ENCODE measurements at regions not wholly inside any gene's neighbourhood (a gene's known extent, or its start where the extent isn't known, plus 50 kb on each side); places are given as distances from the start of the nearest gene placed in this dataset.
"Not testable (repeated sequence)": the region's sequence is repeated elsewhere in the genome, so short reads cannot be mapped to it uniquely, and the experiment has no call there.

GRCh38 chr11:134497586-134497985 lies 85.5 kb upstream of the B3GAT1 start:
- Histone ChIP-seq H3K4me1 (peaks cover 0 to 11% (median 8%) of the 10 kb centered on the region in 4 donors), H3K36me3 (no peaks in the 10 kb centered on the region), H3K27ac (peak overlapping the region; percentile 50 to 78 (median 70)), H3K27me3 (no peaks in the 10 kb centered on the region), H3K4me3 (no peak overlapping the region), H3K9me3 (peaks cover 0 to 6% of the 10 kb centered on the region in 2 donors)
- 14 to 40% methylated on average over 1 to 5 of the region's 5 CpGs for WGBS, 2 donors (ENCODE audit: low coverage in 1 of 2)
- intact Hi-C loops (cut with DNase I; ENCODE audit: low total_unique reads), result no loop called here
- TF ChIP-seq POLR2AphosphoS5 (IDR thresholded peaks at IDR 0.05) (peak in 2 of 3 donors; percentile 27 to 37), CTCF (IDR thresholded peaks at IDR 0.05) (no peak), POLR2A (IDR thresholded peaks at IDR 0.05) (peak; percentile 12), EP300 (IDR thresholded peaks at IDR 0.05; ENCODE audit: low read depth) (no peak)
- in situ Hi-C loops (cut with MboI; ENCODE audit: low pct_ligation_motif_present in 1 of 4, low pct_unique_long_range_greater_than_20kb in 1 of 4, low sequenced_read_pairs in 3 of 4), result loop anchor here in 1 of 4 donors (25.0 kb wide), 1 partner anchor 90 kb away; no protein-coding TSS in a partner anchor
- DNase-seq, result peak; percentile 77

- H3K4me1 ChIP-seq, result peaks cover 0 to 11% (median 8%) of the 10 kb centered on the region in 4 donors
- H3K4me3 ChIP-seq; H3K36me3 ChIP-seq; intact Hi-C loops (cut with DNase I; ENCODE audit: low total_unique reads); H3K9me3 ChIP-seq; H3K27ac ChIP-seq; DNase-seq; H3K27me3 ChIP-seq: not testable (repeated sequence)
- in situ Hi-C loops (cut with MboI; ENCODE audit: low pct_ligation_motif_present in 1 of 4, low pct_unique_long_range_greater_than_20kb in 1 of 4, low sequenced_read_pairs in 3 of 4), result loop anchor here in 1 of 4 donors (25.0 kb wide), 1 partner anchor 91 kb away; no protein-coding TSS in a partner anchor
- 82 to 86% methylated on average over 2 of the region's 2 CpGs for WGBS, 2 donors (ENCODE audit: low coverage in 1 of 2)
Measured at GRCh38 chr11:134496058-134496457, 84.0 kb upstream of the B3GAT1 start.

GRCh38 chr11:134494395-134494794 lies 82.4 kb upstream of the B3GAT1 start:
- H3K27ac ChIP-seq; H3K4me3 ChIP-seq; H3K9me3 ChIP-seq; H3K27me3 ChIP-seq; DNase-seq; intact Hi-C loops (cut with DNase I; ENCODE audit: low total_unique reads); H3K36me3 ChIP-seq: not testable (repeated sequence)
- in situ Hi-C loops (cut with MboI; ENCODE audit: low pct_ligation_motif_present in 1 of 4, low pct_unique_long_range_greater_than_20kb in 1 of 4, low sequenced_read_pairs in 3 of 4), result loop anchor here in 1 of 4 donors (25.0 kb wide), 1 partner anchor 93 kb away; no protein-coding TSS in a partner anchor
- WGBS, 2 donors (ENCODE audit: low coverage in 1 of 2), result 88 to 100% methylated on average over 2 of the region's 2 CpGs
- H3K4me1 ChIP-seq, result peaks cover 0 to 11% (median 8%) of the 10 kb centered on the region in 4 donors

- H3K4me3 ChIP-seq; H3K4me1 ChIP-seq; DNase-seq; H3K27ac ChIP-seq; intact Hi-C loops (cut with DNase I; ENCODE audit: low total_unique reads); H3K9me3 ChIP-seq; H3K36me3 ChIP-seq; H3K27me3 ChIP-seq: not testable (repeated sequence)
- in situ Hi-C loops (cut with MboI; ENCODE audit: low pct_ligation_motif_present in 1 of 4, low pct_unique_long_range_greater_than_20kb in 1 of 4, low sequenced_read_pairs in 3 of 4), result loop anchor here in 1 of 4 donors (25.0 kb wide), 1 partner anchor 95 kb away; no protein-coding TSS in a partner anchor
- WGBS, 2 donors (ENCODE audit: low coverage in 1 of 2), result 100% methylated on average over 2 of the region's 2 CpGs
Measured at GRCh38 chr11:134492411-134492810, 80.4 kb upstream of the B3GAT1 start.

GRCh38 chr11:134489728-134490127 lies 77.7 kb upstream of the B3GAT1 start:
- DNase-seq, result no peak
- Histone ChIP-seq H3K36me3 (no peaks in the 10 kb centered on the region), H3K27me3 (no peaks in the 10 kb centered on the region), H3K27ac (no peak overlapping the region), H3K4me1 (no peaks in the 10 kb centered on the region), H3K4me3 (no peak overlapping the region), H3K9me3 (peaks cover 0 to 6% of the 10 kb centered on the region in 2 donors)
- WGBS, 2 donors (ENCODE audit: low coverage in 1 of 2), result 73% methylated on average over 5 of the region's 5 CpGs; no CpG with 5 or more reads in 1 of the 2 donors
- TF ChIP-seq EP300 (IDR thresholded peaks at IDR 0.05; ENCODE audit: low read depth) (no peak), POLR2A (IDR thresholded peaks at IDR 0.05) (no peak), POLR2AphosphoS5 (IDR thresholded peaks at IDR 0.05) (no peak), CTCF (IDR thresholded peaks at IDR 0.05) (no peak)
- intact Hi-C loops (cut with DNase I; ENCODE audit: low total_unique reads), result no loop called here
- in situ Hi-C loops (cut with MboI; ENCODE audit: low pct_ligation_motif_present in 1 of 4, low pct_unique_long_range_greater_than_20kb in 1 of 4, low sequenced_read_pairs in 3 of 4), result loop anchor here in 1 of 4 donors (25.0 kb wide), 1 partner anchor 98 kb away; no protein-coding TSS in a partner anchor

- no peaks in the 10 kb centered on the region for H3K4me1 ChIP-seq
- H3K27ac ChIP-seq, result no peak overlapping the region
- in situ Hi-C loops (cut with MboI; ENCODE audit: low pct_ligation_motif_present in 1 of 4, low pct_unique_long_range_greater_than_20kb in 1 of 4, low sequenced_read_pairs in 3 of 4), result loop anchor here in 1 of 4 donors (25.0 kb wide), 1 partner anchor 98 kb away; no protein-coding TSS in a partner anchor
- no peak for TF ChIP-seq POLR2A (IDR thresholded peaks at IDR 0.05)
- TF ChIP-seq CTCF (IDR thresholded peaks at IDR 0.05), result no peak
- TF ChIP-seq EP300 (IDR thresholded peaks at IDR 0.05; ENCODE audit: low read depth), result no peak
- H3K36me3 ChIP-seq, result no peaks in the 10 kb centered on the region
- WGBS, 2 donors (ENCODE audit: low coverage in 1 of 2), result 83% methylated on average over 9 of the region's 9 CpGs; no CpG with 5 or more reads in 1 of the 2 donors
- intact Hi-C loops (cut with DNase I; ENCODE audit: low total_unique reads), result no loop called here
- no peak overlapping the region for H3K4me3 ChIP-seq
- H3K9me3 ChIP-seq, result no peaks in the 10 kb centered on the region
- H3K27me3 ChIP-seq, result no peaks in the 10 kb centered on the region
- DNase-seq, result no peak
Measured at GRCh38 chr11:134488913-134489312, 76.9 kb upstream of the B3GAT1 start.
